Left ventricle myocardium inferior (tissue), 1 donor: ENCODE measurements at regions not wholly inside any gene's neighbourhood (a gene's known extent, or its start where the extent isn't known, plus 50 kb on each side); places are given as distances from the start of the nearest gene placed in this dataset.

Experiments
- DNase-seq: peaks from one replicate; pipeline ENCODE4 v3.0.0-alpha.2; 2020
- H3K27ac ChIP-seq: fragments of 200-600 bp; replicated peaks from 2 replicates; pipeline ENCODE4 v1.8.0; 2021
- H3K27me3 ChIP-seq: fragments of 200-600 bp; 2 replicates; pipeline ENCODE4 v1.8.0; 2021; ENCODE audit warnings: low read depth
- H3K36me3 ChIP-seq: fragments of 200-600 bp; 2 replicates; pipeline ENCODE4 v1.8.0; 2021
- H3K4me1 ChIP-seq: fragments of 200-600 bp; 2 replicates; pipeline ENCODE4 v1.8.0; 2021
- H3K4me3 ChIP-seq: fragments of 200-600 bp; 2 replicates; pipeline ENCODE4 v1.8.0; 2021; ENCODE audit warnings: mild to moderate bottlenecking, moderate library complexity
- H3K9me3 ChIP-seq: fragments of 200-600 bp; replicated peaks from 2 replicates; pipeline ENCODE4 v1.8.0; 2021
- CTCF ChIP-seq: fragments of 200-600 bp; IDR thresholded peaks from 2 replicates; pipeline ENCODE4 v1.8.0; 2021; ENCODE audit warnings: antibody characterized with exemption, mild to moderate bottlenecking, borderline replicate concordance
- intact Hi-C: fragments of 100-400 bp; cut with micrococcal nuclease; formaldehyde crosslinking; loops from one replicate; pipeline ENCODE4 v1.11.0; 2022
- donor health status: DM: no; HTN: yes; CAD: no; lungs with severe emphysema.

GRCh38 chr12:70121562-70121961 lies 121.7 kb upstream of the CNOT2 start:
- intact Hi-C loops: no loop called here
- no peaks in the 10 kb centered on the region for H3K9me3 ChIP-seq
- H3K4me3 ChIP-seq: no peak overlapping the region
- no peak for TF ChIP-seq CTCF
- no peaks in the 10 kb centered on the region for H3K4me1 ChIP-seq
- no peaks in the 10 kb centered on the region for H3K36me3 ChIP-seq
- no peaks in the 10 kb centered on the region for H3K27me3 ChIP-seq
- no peak overlapping the region for H3K27ac ChIP-seq
- no peak for DNase-seq

GRCh38 chr12:70122804-70123203 lies 120.4 kb upstream of the CNOT2 start:
- Histone ChIP-seq H3K4me1 (no peaks in the 10 kb centered on the region), H3K36me3 (no peaks in the 10 kb centered on the region), H3K9me3 (no peaks in the 10 kb centered on the region), H3K27ac (no peak overlapping the region), H3K4me3 (no peak overlapping the region), H3K27me3 (no peaks in the 10 kb centered on the region)
- DNase-seq: no peak
- intact Hi-C loops: no loop called here
- no peak for TF ChIP-seq CTCF

DNA sequence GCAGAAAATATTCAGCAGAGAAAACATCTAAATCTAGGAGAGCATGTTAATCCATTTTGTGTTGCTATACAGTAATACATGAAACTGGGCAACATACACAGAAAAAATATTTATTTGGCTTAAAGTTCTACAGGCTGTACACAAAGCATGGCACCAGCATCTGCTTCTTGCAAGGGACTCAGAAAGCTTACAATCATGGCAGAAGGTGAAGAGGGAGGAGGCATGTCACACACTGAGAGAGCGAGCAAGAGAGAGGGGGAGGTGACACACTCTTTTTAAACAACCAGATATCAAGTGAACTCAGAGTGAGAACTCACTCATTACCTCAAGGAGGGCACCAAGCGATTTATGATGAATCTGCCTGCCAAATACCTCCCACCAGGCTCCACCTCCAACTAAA lies 94.2 kb upstream of the CNOT2 start:
- no peak overlapping the region for H3K27ac ChIP-seq
- H3K4me3 ChIP-seq: no peak overlapping the region
- no peak for TF ChIP-seq CTCF
- no peak for DNase-seq
- no peaks in the 10 kb centered on the region for H3K4me1 ChIP-seq
- peaks cover 11% of the 10 kb centered on the region for H3K9me3 ChIP-seq
- no peaks in the 10 kb centered on the region for H3K27me3 ChIP-seq
- intact Hi-C loops: no loop called here
- no peaks in the 10 kb centered on the region for H3K36me3 ChIP-seq

DNA sequence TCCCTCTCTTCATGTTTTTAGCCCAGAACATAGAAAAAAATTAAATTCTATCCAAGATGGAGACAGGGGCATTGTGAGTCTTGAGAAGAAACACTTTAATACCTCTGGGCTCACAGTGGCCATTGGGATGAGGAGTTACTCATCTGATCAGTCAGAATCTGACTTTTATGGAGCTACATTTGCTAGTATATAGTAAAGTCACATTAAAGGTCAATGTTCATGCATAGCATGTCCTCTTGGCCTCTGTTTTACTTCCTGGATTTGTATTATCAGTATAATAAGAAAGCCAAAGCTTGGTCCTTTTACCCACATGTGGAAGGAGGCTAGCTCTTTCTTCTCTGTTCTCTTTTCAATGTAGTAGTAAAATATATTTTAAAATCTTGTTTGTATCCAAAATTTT lies 93.6 kb upstream of the CNOT2 start:
- no peaks in the 10 kb centered on the region for H3K36me3 ChIP-seq
- no peaks in the 10 kb centered on the region for H3K4me1 ChIP-seq
- H3K27ac ChIP-seq: no peak overlapping the region
- no peak overlapping the region for H3K4me3 ChIP-seq
- no peak for TF ChIP-seq CTCF
- DNase-seq: no peak
- intact Hi-C loops: no loop called here
- no peaks in the 10 kb centered on the region for H3K27me3 ChIP-seq
- H3K9me3 ChIP-seq: peaks cover 18% of the 10 kb centered on the region

- intact Hi-C loops: no loop called here
- no peak for TF ChIP-seq CTCF
These were observed 93.0 kb upstream of the CNOT2 start for GRCh38 chr12:70150230-70150629.

DNA sequence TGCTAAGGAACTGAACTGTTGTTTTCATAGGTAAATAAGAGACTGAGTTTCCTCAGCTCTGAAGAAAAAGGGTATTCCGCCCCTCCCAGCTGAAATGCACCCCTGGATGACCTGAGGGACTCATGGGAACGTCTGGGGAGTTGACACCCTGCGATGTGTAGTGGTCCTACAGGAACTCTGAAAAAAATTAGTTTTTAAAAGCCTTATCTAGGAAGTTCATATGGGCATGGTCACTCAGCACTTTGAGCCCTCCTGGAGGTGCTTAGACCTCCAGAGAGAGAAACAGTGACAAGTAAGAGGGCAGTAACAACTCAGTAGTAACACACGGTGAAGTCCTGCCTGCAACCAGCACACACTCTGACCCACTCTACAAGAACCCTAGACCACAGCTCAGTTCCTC lies 91.2 kb upstream of the CNOT2 start:
- H3K9me3 ChIP-seq: peaks cover 41% of the 10 kb centered on the region
- H3K4me1 ChIP-seq: no peaks in the 10 kb centered on the region
- H3K27ac ChIP-seq: no peak overlapping the region
- no peak overlapping the region for H3K4me3 ChIP-seq
- TF ChIP-seq CTCF: no peak
- no peaks in the 10 kb centered on the region for H3K36me3 ChIP-seq
- intact Hi-C loops: no loop called here
- no peak for DNase-seq
- no peaks in the 10 kb centered on the region for H3K27me3 ChIP-seq

More at GRCh38 chr12:70150230-70150629, 93.0 kb upstream of the CNOT2 start:
- Histone ChIP-seq H3K27ac (no peak overlapping the region), H3K4me3 (no peak overlapping the region), H3K27me3 (no peaks in the 10 kb centered on the region), H3K9me3 (peaks cover 23% of the 10 kb centered on the region), H3K36me3 (no peaks in the 10 kb centered on the region), H3K4me1 (no peaks in the 10 kb centered on the region)
- no peak for DNase-seq
